Endometrial microvascular endothelial cells (primary cell): ENCODE measurements at regions not wholly inside any gene's neighbourhood (a gene's known extent, or its start where the extent isn't known, plus 50 kb on each side); places are given as distances from the start of the nearest gene placed in this dataset.

ENCODE experiments used
- in situ Hi-C: cut with HindIII; loops from 2 replicates; pipeline ENCODE4 v1.10.0; 2017; ENCODE audit warnings: low sequenced_read_pairs, low pct_unique_long_range_greater_than_20kb; ENCODE audit errors: inconsistent ontology term

GRCh38 chr15:70532531-70533186, 230.7 kb downstream of the UACA start:
- in situ Hi-C loops, result no loop called here

GRCh38 chr15:70531576-70531975, 231.8 kb downstream of the UACA start:
- in situ Hi-C loops, result no loop called here

- in situ Hi-C loops, result no loop called here
Observed at GRCh38 chr15:70530906-70531305, 232.5 kb downstream of the UACA start.

- in situ Hi-C loops, result no loop called here
Observed at GRCh38 chr15:70530503-70530902, 232.9 kb downstream of the UACA start.

- in situ Hi-C loops, result no loop called here
Observed at GRCh38 chr15:70530017-70530499, 233.3 kb downstream of the UACA start.

GRCh38 chr15:70528816-70529215, 234.5 kb downstream of the UACA start:
- in situ Hi-C loops, result no loop called here

- in situ Hi-C loops, result no loop called here
Observed at GRCh38 chr15:70528270-70528706, 235.1 kb downstream of the UACA start.

GRCh38 chr15:70526974-70527325, 236.4 kb downstream of the UACA start:
- in situ Hi-C loops, result no loop called here

GRCh38 chr15:70526221-70526973, 237.0 kb downstream of the UACA start:
- in situ Hi-C loops, result no loop called here

- in situ Hi-C loops, result no loop called here
Observed at GRCh38 chr15:70525551-70525950, 237.8 kb downstream of the UACA start.

GRCh38 chr15:70524470-70524869, 238.9 kb downstream of the UACA start:
- in situ Hi-C loops, result no loop called here

- in situ Hi-C loops, result no loop called here
Observed at GRCh38 chr15:70523616-70524015, 239.7 kb downstream of the UACA start.

GRCh38 chr15:70523192-70523591, 240.2 kb downstream of the UACA start:
- in situ Hi-C loops, result no loop called here

GRCh38 chr15:70522323-70522966, 240.9 kb downstream of the UACA start:
- in situ Hi-C loops, result no loop called here

GRCh38 chr15:70521576-70522322, 241.6 kb downstream of the UACA start:
- in situ Hi-C loops, result no loop called here

- in situ Hi-C loops, result no loop called here
Observed at GRCh38 chr15:70519616-70520015, 243.7 kb downstream of the UACA start.

- in situ Hi-C loops, result no loop called here
Observed at GRCh38 chr15:70519004-70519365, 244.4 kb downstream of the UACA start.

- in situ Hi-C loops, result no loop called here
Observed at GRCh38 chr15:70518201-70519003, 245.0 kb downstream of the UACA start.

- in situ Hi-C loops, result no loop called here
Observed at GRCh38 chr15:70517194-70517590, 246.2 kb downstream of the UACA start.
